ENCODE measurements at regions not wholly inside any gene's neighbourhood (a gene's known extent, or its start where the extent isn't known, plus 50 kb on each side); places are given as distances from the start of the nearest gene placed in this dataset.
"Not testable (repeated sequence)": the region's sequence is repeated elsewhere in the genome, so short reads cannot be mapped to it uniquely, and the experiment has no call there.

DNA sequence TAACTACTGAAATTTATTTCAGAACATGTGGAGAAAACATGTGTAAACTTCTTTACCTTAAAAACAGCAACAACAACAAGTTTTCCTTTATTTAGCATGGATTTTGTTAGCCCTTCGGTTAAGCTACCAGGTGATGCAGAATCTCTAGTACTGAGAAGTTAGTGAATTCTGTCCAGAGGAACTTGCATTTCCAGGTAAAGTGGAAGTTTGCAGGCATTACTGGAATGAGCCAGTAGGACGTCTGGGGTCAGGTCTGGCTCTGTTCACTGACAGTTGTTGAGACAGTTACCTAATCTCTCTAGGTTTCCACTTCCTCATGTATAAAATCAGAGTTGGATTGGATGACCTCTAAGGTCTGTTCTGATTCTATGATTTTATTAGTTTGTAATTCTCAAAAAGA is 244.3 kb downstream of the OLFM4 start:
- POLR2A ChIA-PET, result no interaction called here
- H3K9me3 Mint-ChIP-seq, result peaks cover 0 to 5% (median 2%) of the 10 kb centered on the region in 5 donors
- no peaks in the 10 kb centered on the region for H3K9me3 ChIP-seq (ENCODE audit: low read length)
- CTCF ChIA-PET, result no interaction called here
- H3K4me3 ChIP-seq (ENCODE audit: low read length), result no peak overlapping the region
- no peak for DNase-seq
- H3K36me3 Mint-ChIP-seq, result no peaks in the 10 kb centered on the region
- H3K27ac ChIP-seq (ENCODE audit: low read depth, low read length), result no peak overlapping the region
- no peaks in the 10 kb centered on the region for H3K4me1 Mint-ChIP-seq
- H3K27me3 Mint-ChIP-seq, result no peaks in the 10 kb centered on the region
- H3K27ac Mint-ChIP-seq, result no peak overlapping the region
- H3K27me3 ChIP-seq (ENCODE audit: insufficient read depth, low read length, poor library complexity, severe bottlenecking), result no peaks in the 10 kb centered on the region
- H3K36me3 ChIP-seq (ENCODE audit: insufficient read depth, low read length), result no peaks in the 10 kb centered on the region
- H3K4me3 Mint-ChIP-seq, result no peak overlapping the region
- H3K4me1 ChIP-seq (ENCODE audit: insufficient read depth, low read length), result no peaks in the 10 kb centered on the region

GRCh38 chr13:53276265-53276664 is 247.7 kb downstream of the OLFM4 start:
- H3K4me1 ChIP-seq (ENCODE audit: insufficient read depth, low read length), result no peaks in the 10 kb centered on the region
- H3K36me3 ChIP-seq (ENCODE audit: insufficient read depth, low read length), result no peaks in the 10 kb centered on the region
- no peak overlapping the region for H3K27ac ChIP-seq (ENCODE audit: low read depth, low read length)
- Mint-ChIP-seq H3K27ac (no peak overlapping the region), H3K27me3 (no peaks in the 10 kb centered on the region), H3K36me3 (no peaks in the 10 kb centered on the region), H3K4me3 (no peak overlapping the region), H3K9me3 (peaks cover 0 to 3% (median 2%) of the 10 kb centered on the region in 5 donors), H3K4me1 (no peaks in the 10 kb centered on the region)
- DNase-seq, result no peak
- no peaks in the 10 kb centered on the region for H3K9me3 ChIP-seq (ENCODE audit: low read length)
- ChIA-PET CTCF (no interaction called here), POLR2A (no interaction called here)
- H3K4me3 ChIP-seq (ENCODE audit: low read length), result no peak overlapping the region
- no peaks in the 10 kb centered on the region for H3K27me3 ChIP-seq (ENCODE audit: insufficient read depth, low read length, poor library complexity, severe bottlenecking)

DNA sequence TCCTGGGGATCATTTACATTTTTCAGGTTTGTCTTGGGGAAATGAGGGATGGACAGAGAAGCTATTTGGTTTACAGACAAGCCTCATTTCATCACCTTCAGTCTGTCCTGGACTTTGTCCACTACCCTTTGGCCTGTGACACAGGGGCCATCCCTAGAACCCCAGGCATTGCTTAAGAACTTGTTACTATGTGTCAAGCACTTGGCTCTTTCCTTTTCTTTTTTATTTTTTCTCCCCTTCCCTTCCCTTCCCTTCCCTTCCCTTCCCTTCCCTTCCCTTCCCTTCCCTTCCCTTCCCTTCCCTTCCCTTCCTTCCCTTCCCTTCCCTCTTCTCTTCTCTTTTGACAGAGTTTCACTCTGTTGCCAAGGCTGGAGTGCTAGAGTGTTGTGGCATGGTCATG is 253.1 kb downstream of the OLFM4 start:
- H3K9me3 ChIP-seq (ENCODE audit: low read length), result no peaks in the 10 kb centered on the region
- CTCF ChIA-PET, result no interaction called here

DNA sequence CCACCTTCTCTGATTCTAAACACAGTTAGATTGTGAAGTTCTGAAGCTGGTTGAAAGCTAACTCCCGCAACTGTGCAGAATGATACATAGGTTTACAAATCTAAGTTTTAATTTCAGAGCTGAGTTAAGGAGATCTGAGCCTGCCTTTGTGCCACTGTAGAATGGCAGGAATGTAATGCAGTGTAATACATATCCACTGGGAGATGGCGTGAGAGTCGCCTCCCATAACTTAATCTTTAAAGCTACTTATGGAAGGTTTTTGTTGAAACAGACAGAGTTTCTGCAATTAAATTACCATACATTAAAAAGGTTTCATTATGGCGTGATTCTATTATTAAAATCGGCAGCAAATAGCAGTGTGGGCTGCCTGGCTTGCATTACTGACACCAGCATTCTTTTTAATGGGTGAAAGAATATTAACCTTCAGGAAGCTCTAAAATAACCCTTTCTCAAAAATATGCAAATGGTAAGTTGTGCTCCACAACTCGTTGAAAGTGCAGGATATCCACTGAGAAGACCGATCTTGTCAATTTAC is 257.4 kb downstream of the OLFM4 start:
- Histone ChIP-seq H3K4me1 (ENCODE audit: insufficient read depth, low read length) (no peaks in the 10 kb centered on the region), H3K36me3 (ENCODE audit: insufficient read depth, low read length) (no peaks in the 10 kb centered on the region), H3K4me3 (ENCODE audit: low read length) (no peak overlapping the region), H3K27ac (ENCODE audit: low read depth, low read length) (no peak overlapping the region), H3K9me3 (ENCODE audit: low read length) (no peaks in the 10 kb centered on the region), H3K27me3 (ENCODE audit: insufficient read depth, low read length, poor library complexity, severe bottlenecking) (no peaks in the 10 kb centered on the region)
- DNase-seq, result no peak
- no peak overlapping the region for H3K27ac Mint-ChIP-seq
- peaks cover 0 to 2% (median 0%) of the 10 kb centered on the region in 5 donors for H3K9me3 Mint-ChIP-seq
- POLR2A ChIA-PET, result no interaction called here
- no peaks in the 10 kb centered on the region for H3K4me1 Mint-ChIP-seq
- CTCF ChIA-PET, result no interaction called here
- peaks cover 0 to 2% of the 10 kb centered on the region in 2 donors for H3K27me3 Mint-ChIP-seq
- H3K4me3 Mint-ChIP-seq, result no peak overlapping the region
- H3K36me3 Mint-ChIP-seq, result no peaks in the 10 kb centered on the region

More for the DNA sequence above, 253.1 kb downstream of the OLFM4 start:
- no peak for DNase-seq
- Mint-ChIP-seq H3K36me3 (no peaks in the 10 kb centered on the region), H3K27me3 (no peaks in the 10 kb centered on the region), H3K4me3 (no peak overlapping the region), H3K27ac (no peak overlapping the region), H3K9me3 (peaks cover 0 to 4% (median 1%) of the 10 kb centered on the region in 5 donors), H3K4me1 (no peaks in the 10 kb centered on the region)
- Histone ChIP-seq H3K36me3 (ENCODE audit: insufficient read depth, low read length) (no peaks in the 10 kb centered on the region), H3K27me3 (ENCODE audit: insufficient read depth, low read length, poor library complexity, severe bottlenecking) (no peaks in the 10 kb centered on the region), H3K4me1 (ENCODE audit: insufficient read depth, low read length) (no peaks in the 10 kb centered on the region), H3K4me3 (ENCODE audit: low read length) (no peak overlapping the region), H3K27ac (ENCODE audit: low read depth, low read length) (no peak overlapping the region)
- POLR2A ChIA-PET, result no interaction called here

DNA sequence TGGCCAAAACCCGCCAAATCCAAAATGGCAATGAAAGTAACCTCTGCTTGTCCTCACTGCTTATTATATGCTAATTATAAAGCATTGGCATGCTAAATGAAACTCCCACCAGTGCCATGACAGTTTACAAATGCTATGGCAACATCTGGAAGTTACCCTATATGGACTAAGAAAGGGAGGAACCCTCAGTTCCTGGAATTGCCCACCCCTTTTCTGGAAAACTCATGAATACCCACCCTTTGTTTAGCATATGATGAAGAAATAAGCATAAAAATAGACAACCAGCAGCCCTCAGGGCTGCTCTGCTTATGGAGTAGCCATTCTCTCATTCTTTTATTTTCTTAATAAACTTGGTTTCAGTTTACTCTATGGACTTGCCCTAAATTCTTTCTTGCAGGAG is 269.8 kb downstream of the OLFM4 start:
- ChIA-PET CTCF (no interaction called here), POLR2A (no interaction called here)
- Mint-ChIP-seq H3K4me3 (no peak overlapping the region), H3K27ac (no peak overlapping the region), H3K9me3 (no peaks in the 10 kb centered on the region), H3K27me3 (no peaks in the 10 kb centered on the region), H3K4me1 (no peaks in the 10 kb centered on the region), H3K36me3 (no peaks in the 10 kb centered on the region)
- Histone ChIP-seq H3K4me1 (ENCODE audit: insufficient read depth, low read length) (no peaks in the 10 kb centered on the region), H3K4me3 (ENCODE audit: low read length) (no peak overlapping the region), H3K9me3 (ENCODE audit: low read length) (no peaks in the 10 kb centered on the region), H3K27me3 (ENCODE audit: insufficient read depth, low read length, poor library complexity, severe bottlenecking) (no peaks in the 10 kb centered on the region), H3K27ac (ENCODE audit: low read depth, low read length) (no peak overlapping the region), H3K36me3 (ENCODE audit: insufficient read depth, low read length) (no peaks in the 10 kb centered on the region)
- DNase-seq, result no peak

- H3K4me1 Mint-ChIP-seq, result no peaks in the 10 kb centered on the region
- H3K4me3 ChIP-seq (ENCODE audit: low read length), result no peak overlapping the region
- H3K9me3 ChIP-seq (ENCODE audit: low read length), result no peaks in the 10 kb centered on the region
- no peak overlapping the region for H3K27ac Mint-ChIP-seq
- DNase-seq, result no peak
- no peaks in the 10 kb centered on the region for H3K36me3 ChIP-seq (ENCODE audit: insufficient read depth, low read length)
- CTCF ChIA-PET, result no interaction called here
- POLR2A ChIA-PET, result no interaction called here
- H3K27me3 Mint-ChIP-seq, result no peaks in the 10 kb centered on the region
- peaks cover 0 to 8% (median 2%) of the 10 kb centered on the region in 5 donors for H3K9me3 Mint-ChIP-seq
- H3K27me3 ChIP-seq (ENCODE audit: insufficient read depth, low read length, poor library complexity, severe bottlenecking), result no peaks in the 10 kb centered on the region
- H3K27ac ChIP-seq (ENCODE audit: low read depth, low read length), result no peak overlapping the region
- H3K36me3 Mint-ChIP-seq, result no peaks in the 10 kb centered on the region
- no peak overlapping the region for H3K4me3 Mint-ChIP-seq
- H3K4me1 ChIP-seq (ENCODE audit: insufficient read depth, low read length), result no peaks in the 10 kb centered on the region
These were observed 272.8 kb downstream of the OLFM4 start for GRCh38 chr13:53301449-53301848.

- POLR2A ChIA-PET; H3K4me3 Mint-ChIP-seq; H3K4me3 ChIP-seq (ENCODE audit: low read length); CTCF ChIA-PET; H3K4me1 ChIP-seq (ENCODE audit: insufficient read depth, low read length); H3K27me3 Mint-ChIP-seq; H3K36me3 ChIP-seq (ENCODE audit: insufficient read depth, low read length); H3K9me3 ChIP-seq (ENCODE audit: low read length); H3K27me3 ChIP-seq (ENCODE audit: insufficient read depth, low read length, poor library complexity, severe bottlenecking); H3K27ac ChIP-seq (ENCODE audit: low read depth, low read length); H3K4me1 Mint-ChIP-seq; H3K36me3 Mint-ChIP-seq; DNase-seq; H3K27ac Mint-ChIP-seq: not testable (repeated sequence)
- peaks cover 0 to 12% (median 8%) of the 10 kb centered on the region in 5 donors for H3K9me3 Mint-ChIP-seq
These were observed 276.8 kb downstream of the OLFM4 start for GRCh38 chr13:53305419-53305818.

- H3K36me3 Mint-ChIP-seq, result no peaks in the 10 kb centered on the region
- no peaks in the 10 kb centered on the region for H3K27me3 ChIP-seq (ENCODE audit: insufficient read depth, low read length, poor library complexity, severe bottlenecking)
- H3K4me3 Mint-ChIP-seq, result no peak overlapping the region
- peaks cover 0 to 12% (median 5%) of the 10 kb centered on the region in 5 donors for H3K9me3 Mint-ChIP-seq
- no peak overlapping the region for H3K4me3 ChIP-seq (ENCODE audit: low read length)
- no peaks in the 10 kb centered on the region for H3K4me1 ChIP-seq (ENCODE audit: insufficient read depth, low read length)
- H3K36me3 ChIP-seq (ENCODE audit: insufficient read depth, low read length), result no peaks in the 10 kb centered on the region
- CTCF ChIA-PET, result no interaction called here
- POLR2A ChIA-PET, result no interaction called here
- H3K4me1 Mint-ChIP-seq, result no peaks in the 10 kb centered on the region
- no peak for DNase-seq
- no peaks in the 10 kb centered on the region for H3K9me3 ChIP-seq (ENCODE audit: low read length)
- H3K27me3 Mint-ChIP-seq, result no peaks in the 10 kb centered on the region
- no peak overlapping the region for H3K27ac ChIP-seq (ENCODE audit: low read depth, low read length)
- H3K27ac Mint-ChIP-seq, result no peak overlapping the region
These were observed 282.2 kb downstream of the OLFM4 start for GRCh38 chr13:53310786-53311185.

GRCh38 chr13:53311561-53311960 is 282.9 kb downstream of the OLFM4 start:
- Mint-ChIP-seq H3K36me3 (no peaks in the 10 kb centered on the region), H3K9me3 (peaks cover 0 to 11% (median 5%) of the 10 kb centered on the region in 5 donors), H3K27ac (no peak overlapping the region), H3K4me3 (no peak overlapping the region), H3K4me1 (no peaks in the 10 kb centered on the region), H3K27me3 (no peaks in the 10 kb centered on the region)
- DNase-seq, result no peak
- Histone ChIP-seq H3K27me3 (ENCODE audit: insufficient read depth, low read length, poor library complexity, severe bottlenecking) (no peaks in the 10 kb centered on the region), H3K9me3 (ENCODE audit: low read length) (no peaks in the 10 kb centered on the region), H3K4me3 (ENCODE audit: low read length) (no peak overlapping the region), H3K4me1 (ENCODE audit: insufficient read depth, low read length) (no peaks in the 10 kb centered on the region), H3K36me3 (ENCODE audit: insufficient read depth, low read length) (no peaks in the 10 kb centered on the region), H3K27ac (ENCODE audit: low read depth, low read length) (no peak overlapping the region)
- ChIA-PET POLR2A (no interaction called here), CTCF (no interaction called here)

All from CD8-positive, alpha-beta memory T cell (primary cell).